LNCAP (cell line): ENCODE measurements at regions not wholly inside any gene's neighbourhood (a gene's known extent, or its start where the extent isn't known, plus 50 kb on each side); places are given as distances from the start of the nearest gene placed in this dataset.

Experiments
- CTCF ChIP-seq: fragments of 450-650 bp; IDR thresholded peaks from 2 replicates; pipeline ENCODE4 v1.5.1; 2017; ENCODE audit warnings: mild to moderate bottlenecking

GRCh38 chr7:106536079-106536478, 124.9 kb downstream of the CCDC71L start:
- no peak for TF ChIP-seq CTCF

- no peak for TF ChIP-seq CTCF
Observed at GRCh38 chr7:106535234-106535932, 125.6 kb downstream of the CCDC71L start.

GRCh38 chr7:106534271-106534846, 126.6 kb downstream of the CCDC71L start:
- TF ChIP-seq CTCF = no peak

DNA sequence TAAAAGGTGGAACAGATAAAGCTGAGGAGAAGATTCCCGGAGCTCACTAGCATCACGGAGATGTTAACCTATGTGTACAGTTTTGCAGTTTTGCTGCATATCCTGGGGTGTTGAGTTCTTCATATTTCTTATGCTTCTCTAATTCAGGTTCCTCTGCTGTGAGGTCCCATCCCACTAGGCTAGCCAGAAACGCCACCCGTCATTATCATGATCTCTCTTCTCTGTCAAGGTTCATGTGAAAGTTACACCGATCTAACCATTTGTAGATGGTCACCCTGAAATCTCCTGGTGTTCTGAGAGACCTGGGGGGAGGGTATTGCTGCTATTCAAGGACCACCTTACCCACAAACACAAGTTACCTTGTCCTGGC, 136.3 kb downstream of the CCDC71L start:
- TF ChIP-seq CTCF = no peak

GRCh38 chr7:106523482-106523881, 137.5 kb downstream of the CCDC71L start:
- no peak for TF ChIP-seq CTCF

- TF ChIP-seq CTCF = no peak
Observed at GRCh38 chr7:106522696-106523095, 138.3 kb downstream of the CCDC71L start.

DNA sequence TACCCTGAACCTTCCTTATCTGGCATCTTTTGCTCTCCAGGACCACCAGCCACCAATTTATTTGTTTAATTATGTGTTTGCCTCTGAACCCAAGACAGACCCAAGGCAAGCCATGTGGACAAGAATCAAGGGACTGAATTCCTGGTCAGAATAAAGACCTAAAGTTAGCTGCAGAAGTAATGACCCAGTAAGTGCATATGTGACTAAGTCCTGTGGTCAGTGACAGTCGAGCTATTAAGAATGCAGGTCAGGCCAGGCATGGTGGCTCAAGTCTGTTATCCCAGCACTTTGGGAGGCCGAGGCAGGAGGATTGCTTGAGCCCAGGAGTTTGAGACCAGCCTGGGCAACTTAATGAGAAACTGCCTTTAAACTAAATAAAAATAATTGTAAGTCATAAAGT, 139.4 kb downstream of the CCDC71L start:
- no peak for TF ChIP-seq CTCF
